Lower leg skin (tissue), 4 donors: ENCODE measurements at regions not wholly inside any gene's neighbourhood (a gene's known extent, or its start where the extent isn't known, plus 50 kb on each side); places are given as distances from the start of the nearest gene placed in this dataset.
"Not testable (repeated sequence)": the region's sequence is repeated elsewhere in the genome, so short reads cannot be mapped to it uniquely, and the experiment has no call there.

Source experiments
- DNase-seq, 2 donors: peaks; one replicate each; pipeline ENCODE4 v3.0.0-alpha.2; 2019; ENCODE audit warnings: low spot score in 2 of 2
- H3K4me3 ChIP-seq: fragments of 200-600 bp; sonication (generic); 2 replicates; pipeline ENCODE4 v1.5.1; 2017; ENCODE audit warnings: mild to moderate bottlenecking, low read depth; ENCODE audit not compliant: poor library complexity, severe bottlenecking
- POLR2A ChIP-seq, 2 donors: fragments of 450-650 bp; IDR thresholded peaks; one replicate each; pipeline ENCODE4 v1.6.1; 2016 to 2017; ENCODE audit warnings: antibody characterized with exemption in 2 of 2, mild to moderate bottlenecking in 1 of 2, moderate library complexity in 1 of 2
- WGBS, 2 donors: methylation state at CpG; one replicate each; pipeline ENCODE4 v1.1.5; 2018; 5-methylcytosine and 5-hydroxymethylcytosine counted together
- intact Hi-C: fragments of 100-400 bp; cut with DNase I; formaldehyde crosslinking; loops from one replicate; pipeline ENCODE4 v1.15.0; 2023; ENCODE audit warnings: low total_unique reads
- TF ChIP-seq, protein P1 (sequence below), 3 donors: fragments of 450-650 bp; IDR thresholded peaks; one replicate each; pipeline ENCODE4 v1.5.1; 2016; ENCODE audit warnings: antibody characterized with exemption in 3 of 3, mild to moderate bottlenecking in 3 of 3, moderate library complexity in 2 of 3

DNA sequence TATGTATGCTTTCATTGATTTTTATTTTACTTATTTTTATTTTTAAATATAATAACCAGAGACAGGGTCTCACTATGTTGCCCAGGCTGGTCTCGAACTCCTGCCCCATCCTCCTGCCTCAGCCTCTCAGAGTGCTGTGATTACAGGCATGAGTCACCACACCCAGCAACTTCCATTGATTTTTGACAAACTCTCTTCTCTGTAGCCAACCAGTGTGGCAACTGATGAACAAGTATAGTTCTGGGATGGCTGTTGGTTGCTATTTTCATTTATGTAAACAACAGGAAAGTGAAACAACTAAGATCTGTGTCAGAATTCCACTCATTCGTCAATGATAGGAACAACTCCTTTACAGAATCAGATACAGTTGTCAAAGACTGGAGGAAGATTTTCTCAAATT lies 356.7 kb upstream of the JARID2 start:
- no peak overlapping the region for H3K4me3 ChIP-seq
- intact Hi-C loops: no loop called here
- 62% methylated on average over 2 of the region's 2 CpGs for WGBS, 2 donors
- no peak for DNase-seq
- TF ChIP-seq, protein P1, sequence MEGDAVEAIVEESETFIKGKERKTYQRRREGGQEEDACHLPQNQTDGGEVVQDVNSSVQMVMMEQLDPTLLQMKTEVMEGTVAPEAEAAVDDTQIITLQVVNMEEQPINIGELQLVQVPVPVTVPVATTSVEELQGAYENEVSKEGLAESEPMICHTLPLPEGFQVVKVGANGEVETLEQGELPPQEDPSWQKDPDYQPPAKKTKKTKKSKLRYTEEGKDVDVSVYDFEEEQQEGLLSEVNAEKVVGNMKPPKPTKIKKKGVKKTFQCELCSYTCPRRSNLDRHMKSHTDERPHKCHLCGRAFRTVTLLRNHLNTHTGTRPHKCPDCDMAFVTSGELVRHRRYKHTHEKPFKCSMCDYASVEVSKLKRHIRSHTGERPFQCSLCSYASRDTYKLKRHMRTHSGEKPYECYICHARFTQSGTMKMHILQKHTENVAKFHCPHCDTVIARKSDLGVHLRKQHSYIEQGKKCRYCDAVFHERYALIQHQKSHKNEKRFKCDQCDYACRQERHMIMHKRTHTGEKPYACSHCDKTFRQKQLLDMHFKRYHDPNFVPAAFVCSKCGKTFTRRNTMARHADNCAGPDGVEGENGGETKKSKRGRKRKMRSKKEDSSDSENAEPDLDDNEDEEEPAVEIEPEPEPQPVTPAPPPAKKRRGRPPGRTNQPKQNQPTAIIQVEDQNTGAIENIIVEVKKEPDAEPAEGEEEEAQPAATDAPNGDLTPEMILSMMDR (IDR thresholded peaks at IDR 0.05): no peak
- no peak for TF ChIP-seq POLR2A (IDR thresholded peaks at IDR 0.05)

DNA sequence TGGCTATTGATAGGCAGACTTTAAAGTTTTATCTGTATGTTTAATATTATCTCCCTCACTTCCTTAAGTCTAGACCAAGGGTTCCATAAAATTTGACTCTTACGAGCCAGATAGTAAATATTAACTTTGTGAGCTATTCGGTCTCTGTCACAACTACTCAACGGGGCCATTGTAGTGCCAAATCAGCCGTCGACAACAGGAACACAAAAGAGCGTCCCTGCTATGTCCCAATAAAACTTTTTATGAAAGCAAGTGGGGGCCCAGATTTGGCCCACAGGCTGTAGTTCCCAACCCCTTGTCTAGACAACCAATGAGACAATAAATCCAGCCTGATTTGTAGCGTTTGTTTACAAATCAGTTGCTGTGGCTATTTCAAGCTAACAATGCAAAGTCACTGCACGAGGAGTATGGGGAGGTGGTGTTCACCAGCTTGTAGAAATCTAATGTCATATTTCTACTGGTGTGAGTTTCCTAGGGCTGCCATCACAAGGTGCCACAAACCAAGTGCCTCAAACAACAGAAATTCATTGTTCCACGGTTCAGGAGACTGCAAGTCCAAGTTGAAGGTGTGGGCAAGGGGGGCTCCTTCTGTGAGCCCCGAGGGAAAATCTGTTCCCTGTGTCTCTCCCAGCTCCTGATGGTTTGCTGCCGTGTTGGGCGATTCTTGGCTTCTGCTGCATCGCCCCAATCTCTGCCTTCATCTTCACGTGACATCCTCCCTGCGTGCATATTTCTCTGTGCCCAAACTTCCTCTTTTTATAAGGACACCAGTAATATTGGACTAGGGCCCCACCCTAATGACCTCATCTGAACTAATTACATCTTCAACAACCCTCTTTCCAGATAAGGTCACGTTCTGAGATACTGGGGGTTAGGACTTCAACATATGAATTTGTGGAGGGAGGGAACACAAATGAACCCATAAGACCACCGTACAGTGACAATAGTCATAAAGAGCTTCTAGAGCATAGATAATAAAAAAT lies 356.0 kb upstream of the JARID2 start:
- WGBS, 2 donors: 89% methylated on average over 17 of the region's 17 CpGs
- no peak for TF ChIP-seq POLR2A (IDR thresholded peaks at IDR 0.05)
- TF ChIP-seq, protein P1 (IDR thresholded peaks at IDR 0.05): no peak
- intact Hi-C loops: no loop called here
- no peak overlapping the region for H3K4me3 ChIP-seq
- DNase-seq: no peak

DNA sequence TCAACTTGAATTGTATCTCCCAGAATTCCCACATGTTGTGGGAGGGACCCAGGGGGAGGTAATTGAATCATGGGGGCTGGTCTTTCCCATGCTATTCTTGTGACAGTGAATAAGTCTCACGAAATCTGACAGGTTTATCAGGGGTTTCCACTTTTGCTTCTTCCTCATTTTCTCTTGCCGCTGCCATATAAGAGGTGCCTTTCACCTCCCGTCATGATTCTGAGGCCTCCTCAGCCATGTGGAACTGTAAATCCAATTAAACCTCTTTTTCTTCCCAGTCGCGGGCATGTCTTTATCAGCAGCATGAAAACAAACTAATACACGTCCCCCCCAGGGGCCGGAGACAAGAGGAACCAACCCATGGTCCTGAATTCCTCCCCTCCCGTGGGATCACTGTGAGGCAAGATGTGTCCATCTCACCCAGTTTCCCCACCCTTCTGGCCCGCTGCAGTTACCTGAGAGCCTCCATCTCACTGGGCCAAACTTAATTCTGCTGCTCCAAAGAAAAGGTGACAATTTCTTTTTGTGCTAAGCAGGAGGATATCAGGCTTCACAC lies 354.0 kb upstream of the JARID2 start:
- H3K4me3 ChIP-seq, DNase-seq, intact Hi-C loops: not testable (repeated sequence)
- 85 to 94% methylated on average over 9 of the region's 9 CpGs for WGBS, 2 donors

DNA sequence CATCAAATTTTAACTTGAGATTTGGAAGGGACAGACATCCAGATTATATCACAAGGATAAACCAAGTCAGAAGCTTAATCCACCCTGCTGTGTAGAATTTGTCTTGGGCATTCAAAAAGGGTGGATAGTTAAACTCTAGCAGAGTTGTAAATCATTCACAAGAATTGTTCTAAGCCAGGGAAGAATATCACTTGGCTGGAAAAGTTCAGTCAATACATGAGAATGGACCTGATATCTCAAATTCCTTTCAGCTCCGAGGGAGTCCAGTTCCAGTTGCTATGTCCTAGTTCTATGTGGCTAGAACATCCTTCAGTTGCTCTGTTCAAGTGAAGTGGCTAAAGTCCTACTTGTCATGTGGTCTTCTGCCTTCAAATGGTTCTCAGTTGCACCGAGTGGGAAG lies 351.8 kb upstream of the JARID2 start:
- no peak overlapping the region for H3K4me3 ChIP-seq
- TF ChIP-seq, protein P1 (IDR thresholded peaks at IDR 0.05): no peak
- TF ChIP-seq POLR2A (IDR thresholded peaks at IDR 0.05): no peak
- intact Hi-C loops: no loop called here
- DNase-seq: no peak
- 94 to 95% methylated on average over 2 of the region's 2 CpGs for WGBS, 2 donors

DNA sequence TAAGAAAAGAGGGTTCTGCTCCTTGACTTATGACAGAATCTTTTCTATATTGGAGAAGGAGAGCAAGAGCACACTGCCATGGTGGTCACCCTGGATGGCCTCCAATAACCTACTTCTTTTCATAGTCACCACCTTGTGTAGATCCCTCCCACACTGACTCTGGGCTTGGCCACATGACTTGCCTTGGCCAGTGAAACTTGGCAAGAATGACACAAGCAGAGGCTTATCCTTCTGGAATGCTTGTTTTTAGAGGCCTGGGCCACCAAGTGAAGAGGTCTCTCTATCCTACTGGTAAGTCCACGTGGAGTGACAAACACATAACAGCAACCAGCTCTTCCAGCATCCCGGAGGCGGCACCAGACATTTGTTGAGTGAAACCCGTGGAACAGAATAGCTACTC lies 349.4 kb upstream of the JARID2 start:
- intact Hi-C loops: no loop called here
- no peak for DNase-seq
- no peak overlapping the region for H3K4me3 ChIP-seq
- no peak for TF ChIP-seq POLR2A (IDR thresholded peaks at IDR 0.05)
- TF ChIP-seq, protein P1 (IDR thresholded peaks at IDR 0.05): no peak
- WGBS, 2 donors: 72 to 85% methylated on average over 4 of the region's 4 CpGs

DNA sequence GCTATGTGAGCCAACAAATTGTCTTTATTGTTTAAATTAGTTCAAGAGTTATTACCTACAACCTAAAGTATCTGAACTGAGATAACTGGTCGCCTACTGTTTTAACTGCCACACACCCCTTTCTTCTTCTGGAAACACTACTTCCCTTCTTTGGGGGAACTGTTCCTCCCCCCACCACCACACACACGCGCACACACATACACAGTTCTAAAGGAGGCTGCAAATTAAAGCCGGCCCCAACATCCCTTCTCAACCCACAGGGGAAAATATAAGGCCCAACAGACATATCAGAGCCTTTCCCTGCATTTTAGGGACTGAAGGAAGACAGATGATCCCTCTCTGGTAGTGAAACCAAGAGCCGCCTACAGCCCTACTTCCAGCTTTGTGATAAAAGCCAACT lies 348.0 kb upstream of the JARID2 start:
- H3K4me3 ChIP-seq: no peak overlapping the region
- intact Hi-C loops: no loop called here
- TF ChIP-seq, protein P1 (IDR thresholded peaks at IDR 0.05): no peak
- no peak for TF ChIP-seq POLR2A (IDR thresholded peaks at IDR 0.05)
- WGBS, 2 donors: 73 to 82% methylated on average over 5 of the region's 5 CpGs
- no peak for DNase-seq

DNA sequence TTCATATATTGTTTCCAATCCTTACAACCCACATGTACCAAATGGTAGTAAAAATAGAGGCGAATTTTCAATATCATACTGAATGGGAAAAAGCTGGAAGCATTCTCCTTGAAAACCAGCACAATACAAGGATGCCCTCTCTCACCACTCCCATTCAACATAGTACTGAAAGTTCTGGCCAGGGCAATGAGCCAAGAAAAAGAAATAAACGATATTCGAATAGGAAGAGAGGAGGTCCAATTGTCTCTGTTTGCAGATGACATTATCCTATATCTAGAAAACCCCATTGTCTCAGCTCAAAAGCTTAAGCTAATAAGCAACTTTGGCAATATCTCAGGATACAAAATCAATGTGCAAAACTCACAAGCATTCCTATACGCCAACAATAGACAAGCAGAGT lies 346.4 kb upstream of the JARID2 start:
- 66% methylated on average over 4 of the region's 4 CpGs for WGBS, 2 donors
- DNase-seq, intact Hi-C loops, H3K4me3 ChIP-seq: not testable (repeated sequence)
